DOHH2 (cell line): ENCODE measurements at regions not wholly inside any gene's neighbourhood (a gene's known extent, or its start where the extent isn't known, plus 50 kb on each side); places are given as distances from the start of the nearest gene placed in this dataset.

Experiments used
- H3F3A ChIP-seq: fragments of 200-600 bp; sonication (generic), shearing (Covaris generic); 2 replicates; pipeline ENCODE4 v1.6.0; 2016; ENCODE audit warnings: antibody characterized with exemption, mild to moderate bottlenecking; ENCODE audit not compliant: control insufficient read depth, insufficient read depth
- H3K27ac ChIP-seq: fragments of 200-600 bp; sonication (generic); 2 replicates; pipeline ENCODE4 v1.5.1; 2014; ENCODE audit warnings: low read depth, mild to moderate bottlenecking, low read length, moderate library complexity
- H3K27me3 ChIP-seq: fragments of 200-600 bp; sonication (generic); 2 replicates; pipeline ENCODE4 v1.6.1; 2014; ENCODE audit warnings: mild to moderate bottlenecking, low read length, mixed read lengths; ENCODE audit not compliant: control insufficient read depth
- H3K36me3 ChIP-seq: fragments of 200-600 bp; sonication (generic); 2 replicates; pipeline ENCODE4 v1.6.1; 2014; ENCODE audit warnings: mild to moderate bottlenecking, low read length, moderate library complexity, mixed read lengths; ENCODE audit not compliant: control insufficient read depth
- H3K4me1 ChIP-seq: fragments of 200-600 bp; sonication (generic); 2 replicates; pipeline ENCODE4 v1.6.1; 2014; ENCODE audit warnings: mild to moderate bottlenecking, low read length, mixed read lengths; ENCODE audit not compliant: control insufficient read depth
- H3K4me2 ChIP-seq: fragments of 200-600 bp; sonication (generic); 2 replicates; pipeline ENCODE4 v1.6.0; 2014; ENCODE audit warnings: mild to moderate bottlenecking, low read length, moderate library complexity
- H3K4me3 ChIP-seq: fragments of 200-600 bp; sonication (generic); 2 replicates; pipeline ENCODE4 v1.5.1; 2014; ENCODE audit warnings: mild to moderate bottlenecking, low read length, mixed read lengths
- H3K79me2 ChIP-seq: fragments of 200-600 bp; sonication (generic); 2 replicates; pipeline ENCODE4 v1.6.1; 2014; ENCODE audit warnings: mild to moderate bottlenecking, low read length, mixed read lengths; ENCODE audit not compliant: control insufficient read depth
- H3K9me2 ChIP-seq: fragments of 200-600 bp; sonication (generic); replicated peaks from 2 replicates; pipeline ENCODE4 v1.6.1; 2014; ENCODE audit warnings: mild to moderate bottlenecking, low read length, mixed read lengths; ENCODE audit not compliant: control insufficient read depth
- H3K9me3 ChIP-seq: fragments of 200-600 bp; sonication (generic); 2 replicates; pipeline ENCODE4 v1.6.1; 2014; ENCODE audit warnings: antibody characterized with exemption, low read length, mixed read lengths; ENCODE audit not compliant: control insufficient read depth, insufficient read depth
- H4K20me1 ChIP-seq: fragments of 200-600 bp; sonication (generic); 2 replicates; pipeline ENCODE4 v1.6.0; 2014; ENCODE audit warnings: low read depth, mild to moderate bottlenecking, antibody characterized with exemption, low read length, moderate library complexity; ENCODE audit not compliant: control insufficient read depth, insufficient read depth
- EZH2phosphoT487 ChIP-seq: fragments of 200-600 bp; sonication (generic); IDR thresholded peaks from 2 replicates; pipeline ENCODE4 v1.6.1; 2017; ENCODE audit warnings: borderline replicate concordance, mild to moderate bottlenecking, antibody characterized with exemption, low read length, moderate library complexity, mixed read lengths
- TF ChIP-seq, protein P1 (sequence below): fragments of 200-600 bp; sonication (generic); IDR thresholded peaks from one replicate; pipeline ENCODE4 v1.5.1; 2014; ENCODE audit warnings: antibody characterized with exemption, mild to moderate bottlenecking, low read depth, low read length; ENCODE audit not compliant: poor library complexity, severe bottlenecking

DNA sequence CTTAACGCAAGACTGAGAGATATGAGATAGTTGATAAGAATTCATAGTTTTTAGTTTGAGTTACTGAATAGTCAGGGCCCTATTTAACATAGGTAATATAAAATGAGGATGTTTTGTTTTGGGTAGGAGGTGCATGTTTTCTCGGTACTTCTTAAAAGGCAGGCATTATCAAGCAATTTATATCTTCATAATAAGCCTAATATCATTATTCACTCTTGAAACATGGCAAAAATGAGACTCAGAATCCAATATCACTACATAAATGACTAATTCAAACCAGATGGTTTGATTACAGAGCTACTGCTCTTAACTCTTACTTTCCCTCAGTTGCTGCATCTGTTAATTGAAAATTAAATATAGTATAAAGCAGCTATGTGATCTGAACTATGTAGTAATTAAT is 2038.7 kb downstream of the EFNA5 start:
- no peaks in the 10 kb centered on the region for H3K9me2 ChIP-seq
- no peak overlapping the region for H3K27ac ChIP-seq

GRCh38 chr5:105630803-105631202 is 2039.9 kb downstream of the EFNA5 start:
- Histone ChIP-seq H3K9me2 (no peaks in the 10 kb centered on the region), H3K4me1 (no peaks in the 10 kb centered on the region), H3K4me3 (no peak overlapping the region), H3F3A (no peaks in the 10 kb centered on the region), H4K20me1 (no peaks in the 10 kb centered on the region), H3K36me3 (no peaks in the 10 kb centered on the region), H3K4me2 (no peak overlapping the region), H3K9me3 (no peaks in the 10 kb centered on the region), H3K27ac (no peak overlapping the region), H3K79me2 (no peaks in the 10 kb centered on the region), H3K27me3 (no peaks in the 10 kb centered on the region)
- no peak for TF ChIP-seq EZH2phosphoT487
- TF ChIP-seq, protein P1, sequence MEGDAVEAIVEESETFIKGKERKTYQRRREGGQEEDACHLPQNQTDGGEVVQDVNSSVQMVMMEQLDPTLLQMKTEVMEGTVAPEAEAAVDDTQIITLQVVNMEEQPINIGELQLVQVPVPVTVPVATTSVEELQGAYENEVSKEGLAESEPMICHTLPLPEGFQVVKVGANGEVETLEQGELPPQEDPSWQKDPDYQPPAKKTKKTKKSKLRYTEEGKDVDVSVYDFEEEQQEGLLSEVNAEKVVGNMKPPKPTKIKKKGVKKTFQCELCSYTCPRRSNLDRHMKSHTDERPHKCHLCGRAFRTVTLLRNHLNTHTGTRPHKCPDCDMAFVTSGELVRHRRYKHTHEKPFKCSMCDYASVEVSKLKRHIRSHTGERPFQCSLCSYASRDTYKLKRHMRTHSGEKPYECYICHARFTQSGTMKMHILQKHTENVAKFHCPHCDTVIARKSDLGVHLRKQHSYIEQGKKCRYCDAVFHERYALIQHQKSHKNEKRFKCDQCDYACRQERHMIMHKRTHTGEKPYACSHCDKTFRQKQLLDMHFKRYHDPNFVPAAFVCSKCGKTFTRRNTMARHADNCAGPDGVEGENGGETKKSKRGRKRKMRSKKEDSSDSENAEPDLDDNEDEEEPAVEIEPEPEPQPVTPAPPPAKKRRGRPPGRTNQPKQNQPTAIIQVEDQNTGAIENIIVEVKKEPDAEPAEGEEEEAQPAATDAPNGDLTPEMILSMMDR: no peak

More for the DNA sequence above, 2038.7 kb downstream of the EFNA5 start:
- TF ChIP-seq EZH2phosphoT487: no peak
- TF ChIP-seq, protein P1: no peak
- Histone ChIP-seq H3K4me1 (no peaks in the 10 kb centered on the region), H3K9me3 (no peaks in the 10 kb centered on the region), H3F3A (no peaks in the 10 kb centered on the region), H3K4me2 (no peak overlapping the region), H3K79me2 (no peaks in the 10 kb centered on the region), H3K36me3 (no peaks in the 10 kb centered on the region), H3K4me3 (no peak overlapping the region), H3K27me3 (no peaks in the 10 kb centered on the region), H4K20me1 (no peaks in the 10 kb centered on the region)

GRCh38 chr5:105619725-105620124 is 2051.0 kb downstream of the EFNA5 start:
- Histone ChIP-seq H3K36me3 (no peaks in the 10 kb centered on the region), H3K27ac (no peak overlapping the region), H3K4me2 (no peak overlapping the region), H3K9me3 (no peaks in the 10 kb centered on the region), H3K79me2 (no peaks in the 10 kb centered on the region), H4K20me1 (no peaks in the 10 kb centered on the region), H3K4me1 (no peaks in the 10 kb centered on the region), H3F3A (no peaks in the 10 kb centered on the region), H3K4me3 (no peak overlapping the region), H3K27me3 (no peaks in the 10 kb centered on the region), H3K9me2 (no peaks in the 10 kb centered on the region)
- TF ChIP-seq, protein P1: no peak
